Liver (tissue), 8 donors: ENCODE measurements at regions not wholly inside any gene's neighbourhood (a gene's known extent, or its start where the extent isn't known, plus 50 kb on each side); places are given as distances from the start of the nearest gene placed in this dataset.

Source experiments
- DNase-seq: peaks from one replicate; pipeline ENCODE4 v3.0.0-alpha.2; 2017; ENCODE audit warnings: low spot score
- H3K27ac ChIP-seq, 2 donors: one replicate each; pipeline ENCODE4 v1.7.0; 2013; ENCODE audit warnings: inconsistent platforms in 2 of 2, low read length in 2 of 2, control low read depth in 1 of 2, low read depth in 1 of 2, mild to moderate bottlenecking in 1 of 2
- H3K27me3 ChIP-seq, 4 donors: one replicate each; pipeline versions ENCODE4 v1.6.1 to v1.7.0; 2013; ENCODE audit warnings: low read length in 3 of 4, inconsistent platforms in 1 of 4, mild to moderate bottlenecking in 1 of 4, moderate library complexity in 1 of 4; ENCODE audit not compliant: control insufficient read depth in 4 of 4, insufficient read depth in 4 of 4
- H3K36me3 ChIP-seq, 4 donors: one replicate each; pipeline versions ENCODE4 v1.6.1 to v1.7.0; 2013; ENCODE audit warnings: low read length in 3 of 4, mild to moderate bottlenecking in 3 of 4, low read depth in 1 of 4, moderate library complexity in 1 of 4; ENCODE audit not compliant: control insufficient read depth in 4 of 4, insufficient read depth in 3 of 4
- H3K4me1 ChIP-seq, 4 donors: one replicate each; pipeline versions ENCODE4 v1.6.1 to v1.7.0; 2013; ENCODE audit warnings: low read length in 3 of 4, mild to moderate bottlenecking in 3 of 4, moderate library complexity in 1 of 4; ENCODE audit not compliant: control insufficient read depth in 4 of 4, insufficient read depth in 4 of 4
- H3K4me3 ChIP-seq, 3 donors: one replicate each; pipeline versions ENCODE4 v1.6.1 to v1.7.0; 2013; ENCODE audit warnings: low read length in 3 of 3, control low read depth in 1 of 3, low read depth in 1 of 3, mild to moderate bottlenecking in 1 of 3
- H3K9ac ChIP-seq, 2 donors: one replicate each; pipeline ENCODE4 v1.7.0; 2013; ENCODE audit warnings: low read length in 2 of 2, mild to moderate bottlenecking in 2 of 2, moderate library complexity in 2 of 2, control low read depth in 1 of 2, low read depth in 1 of 2
- H3K9me3 ChIP-seq, 4 donors: one replicate each; pipeline versions ENCODE4 v1.6.1 to v1.7.0; 2013; ENCODE audit warnings: low read length in 3 of 4; ENCODE audit not compliant: control insufficient read depth in 4 of 4
- ATF3 ChIP-seq: IDR thresholded peaks from 2 replicates; pipeline ENCODE4 v1.6.1; 2016; ENCODE audit warnings: antibody characterized with exemption
- EGR1 ChIP-seq, 2 donors: IDR thresholded peaks; 2 replicates each; pipeline ENCODE4 v1.6.1; 2016 to 2018; ENCODE audit warnings: antibody characterized with exemption in 2 of 2, low read depth in 2 of 2
- FOXA1 ChIP-seq: IDR thresholded peaks from 2 replicates; pipeline ENCODE4 v1.6.1; 2016; ENCODE audit warnings: antibody characterized with exemption
- FOXA2 ChIP-seq: IDR thresholded peaks from 2 replicates; pipeline ENCODE4 v1.6.1; 2016; ENCODE audit warnings: antibody characterized with exemption
- GABPA ChIP-seq, 2 donors: IDR thresholded peaks in 1 of 2; conservative IDR thresholded peaks in 1 of 2; 2 replicates each; pipeline ENCODE4 v1.6.1; 2016; ENCODE audit warnings: antibody characterized with exemption in 2 of 2, mild to moderate bottlenecking in 1 of 2, moderate library complexity in 1 of 2
- HNF4G ChIP-seq: IDR thresholded peaks from 2 replicates; pipeline ENCODE4 v1.6.1; 2016; ENCODE audit warnings: antibody characterized with exemption
- MAX ChIP-seq: IDR thresholded peaks from 2 replicates; pipeline ENCODE4 v1.6.1; 2016; ENCODE audit warnings: antibody characterized with exemption
- RAD21 ChIP-seq, 2 donors: IDR thresholded peaks; 2 replicates each; pipeline ENCODE4 v1.6.1; 2016; ENCODE audit warnings: antibody characterized with exemption in 2 of 2, mild to moderate bottlenecking in 2 of 2
- RXRA ChIP-seq, 2 donors: IDR thresholded peaks; 2 replicates each; pipeline ENCODE4 v1.6.1; 2017 to 2018; ENCODE audit warnings: antibody characterized with exemption in 2 of 2, mild to moderate bottlenecking in 1 of 2
- SP1 ChIP-seq: IDR thresholded peaks from 2 replicates; pipeline ENCODE4 v1.6.1; 2018; ENCODE audit warnings: antibody characterized with exemption, mild to moderate bottlenecking
- TAF1 ChIP-seq: conservative IDR thresholded peaks from 2 replicates; pipeline ENCODE4 v1.6.1; 2016; ENCODE audit warnings: antibody characterized with exemption, mild to moderate bottlenecking
- ZBTB33 ChIP-seq: IDR thresholded peaks from 2 replicates; pipeline ENCODE4 v1.6.1; 2016; ENCODE audit warnings: antibody characterized with exemption
- WGBS: extraction: QIAGEN DNeasy Blood & Tissue Kit; methylation state at CpG from one replicate; pipeline ENCODE4 v1.1.7; 2013; 5-methylcytosine and 5-hydroxymethylcytosine counted together
- TF ChIP-seq, protein P1 (sequence below): IDR thresholded peaks from 2 replicates; pipeline ENCODE4 v1.6.1; 2016; ENCODE audit warnings: antibody characterized with exemption, mild to moderate bottlenecking
- TF ChIP-seq, protein P2 (sequence below): fragments of 150-350 bp; IDR thresholded peaks from 2 replicates; pipeline ENCODE4 v1.5.1; 2017; ENCODE audit warnings: improper control_type of control experiment, low read depth, low read length; ENCODE audit not compliant: missing input control
- donor health status: healthy.
- donor health status: healthy.
- donor health status: healthy.
- donor health status: healthy.
- donor health status: healthy.

- H3K4me3 ChIP-seq, result no peak overlapping the region
- no peak for DNase-seq
- H3K9ac ChIP-seq, result no peak overlapping the region
Observed at GRCh38 chr12:114030451-114030850, 64.3 kb upstream of the RBM19 start.

More at GRCh38 chr12:114030451-114030850, 64.3 kb upstream of the RBM19 start:
- Histone ChIP-seq H3K27ac (no peak overlapping the region), H3K36me3 (no peaks in the 10 kb centered on the region), H3K27me3 (no peaks in the 10 kb centered on the region), H3K4me1 (peaks cover 0 to 5% (median 0%) of the 10 kb centered on the region in 4 donors), H3K9me3 (peaks cover 0 to 4% (median under 1%) of the 10 kb centered on the region in 4 donors)
- TF ChIP-seq ZBTB33, result no peak
- TF ChIP-seq, protein P1, sequence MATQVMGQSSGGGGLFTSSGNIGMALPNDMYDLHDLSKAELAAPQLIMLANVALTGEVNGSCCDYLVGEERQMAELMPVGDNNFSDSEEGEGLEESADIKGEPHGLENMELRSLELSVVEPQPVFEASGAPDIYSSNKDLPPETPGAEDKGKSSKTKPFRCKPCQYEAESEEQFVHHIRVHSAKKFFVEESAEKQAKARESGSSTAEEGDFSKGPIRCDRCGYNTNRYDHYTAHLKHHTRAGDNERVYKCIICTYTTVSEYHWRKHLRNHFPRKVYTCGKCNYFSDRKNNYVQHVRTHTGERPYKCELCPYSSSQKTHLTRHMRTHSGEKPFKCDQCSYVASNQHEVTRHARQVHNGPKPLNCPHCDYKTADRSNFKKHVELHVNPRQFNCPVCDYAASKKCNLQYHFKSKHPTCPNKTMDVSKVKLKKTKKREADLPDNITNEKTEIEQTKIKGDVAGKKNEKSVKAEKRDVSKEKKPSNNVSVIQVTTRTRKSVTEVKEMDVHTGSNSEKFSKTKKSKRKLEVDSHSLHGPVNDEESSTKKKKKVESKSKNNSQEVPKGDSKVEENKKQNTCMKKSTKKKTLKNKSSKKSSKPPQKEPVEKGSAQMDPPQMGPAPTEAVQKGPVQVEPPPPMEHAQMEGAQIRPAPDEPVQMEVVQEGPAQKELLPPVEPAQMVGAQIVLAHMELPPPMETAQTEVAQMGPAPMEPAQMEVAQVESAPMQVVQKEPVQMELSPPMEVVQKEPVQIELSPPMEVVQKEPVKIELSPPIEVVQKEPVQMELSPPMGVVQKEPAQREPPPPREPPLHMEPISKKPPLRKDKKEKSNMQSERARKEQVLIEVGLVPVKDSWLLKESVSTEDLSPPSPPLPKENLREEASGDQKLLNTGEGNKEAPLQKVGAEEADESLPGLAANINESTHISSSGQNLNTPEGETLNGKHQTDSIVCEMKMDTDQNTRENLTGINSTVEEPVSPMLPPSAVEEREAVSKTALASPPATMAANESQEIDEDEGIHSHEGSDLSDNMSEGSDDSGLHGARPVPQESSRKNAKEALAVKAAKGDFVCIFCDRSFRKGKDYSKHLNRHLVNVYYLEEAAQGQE, result no peak
- no peak for TF ChIP-seq RXRA (IDR thresholded peaks at IDR 0.05)
- TF ChIP-seq, protein P2, sequence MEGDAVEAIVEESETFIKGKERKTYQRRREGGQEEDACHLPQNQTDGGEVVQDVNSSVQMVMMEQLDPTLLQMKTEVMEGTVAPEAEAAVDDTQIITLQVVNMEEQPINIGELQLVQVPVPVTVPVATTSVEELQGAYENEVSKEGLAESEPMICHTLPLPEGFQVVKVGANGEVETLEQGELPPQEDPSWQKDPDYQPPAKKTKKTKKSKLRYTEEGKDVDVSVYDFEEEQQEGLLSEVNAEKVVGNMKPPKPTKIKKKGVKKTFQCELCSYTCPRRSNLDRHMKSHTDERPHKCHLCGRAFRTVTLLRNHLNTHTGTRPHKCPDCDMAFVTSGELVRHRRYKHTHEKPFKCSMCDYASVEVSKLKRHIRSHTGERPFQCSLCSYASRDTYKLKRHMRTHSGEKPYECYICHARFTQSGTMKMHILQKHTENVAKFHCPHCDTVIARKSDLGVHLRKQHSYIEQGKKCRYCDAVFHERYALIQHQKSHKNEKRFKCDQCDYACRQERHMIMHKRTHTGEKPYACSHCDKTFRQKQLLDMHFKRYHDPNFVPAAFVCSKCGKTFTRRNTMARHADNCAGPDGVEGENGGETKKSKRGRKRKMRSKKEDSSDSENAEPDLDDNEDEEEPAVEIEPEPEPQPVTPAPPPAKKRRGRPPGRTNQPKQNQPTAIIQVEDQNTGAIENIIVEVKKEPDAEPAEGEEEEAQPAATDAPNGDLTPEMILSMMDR, result no peak
- TF ChIP-seq MAX, result no peak
- TF ChIP-seq HNF4G, result no peak
- no peak for TF ChIP-seq TAF1
- TF ChIP-seq FOXA1, result no peak
- no peak for TF ChIP-seq EGR1 (IDR thresholded peaks at IDR 0.05; ENCODE audit: low read depth in 2 of 2)
- TF ChIP-seq RAD21 (IDR thresholded peaks at IDR 0.05), result no peak
- no peak for TF ChIP-seq ATF3
- TF ChIP-seq FOXA2, result no peak
- TF ChIP-seq SP1, result no peak
- no peak for TF ChIP-seq GABPA (IDR thresholded peaks at IDR 0.05 in 1 of 2, conservative IDR thresholded peaks at IDR 0.05 in 1 of 2)
- WGBS, result 74% methylated on average over 4 of the region's 4 CpGs
